DND-41 (cell line): ENCODE measurements at regions not wholly inside any gene's neighbourhood (a gene's known extent, or its start where the extent isn't known, plus 50 kb on each side); places are given as distances from the start of the nearest gene placed in this dataset.

Source experiments
- EZH2 ChIP-seq: IDR thresholded peaks from 3 replicates; pipeline ENCODE4 v1.6.1; 2012; ENCODE audit warnings: borderline replicate concordance, low read depth, mild to moderate bottlenecking, moderate library complexity, low read length, inconsistent platforms; ENCODE audit not compliant: severe bottlenecking
- TF ChIP-seq, protein P1 (sequence below): IDR thresholded peaks from 2 replicates; pipeline ENCODE4 v1.5.1; 2012; ENCODE audit warnings: borderline replicate concordance, low read length, moderate library complexity, mild to moderate bottlenecking; ENCODE audit not compliant: poor library complexity, severe bottlenecking; ENCODE audit errors: extremely low read depth

DNA sequence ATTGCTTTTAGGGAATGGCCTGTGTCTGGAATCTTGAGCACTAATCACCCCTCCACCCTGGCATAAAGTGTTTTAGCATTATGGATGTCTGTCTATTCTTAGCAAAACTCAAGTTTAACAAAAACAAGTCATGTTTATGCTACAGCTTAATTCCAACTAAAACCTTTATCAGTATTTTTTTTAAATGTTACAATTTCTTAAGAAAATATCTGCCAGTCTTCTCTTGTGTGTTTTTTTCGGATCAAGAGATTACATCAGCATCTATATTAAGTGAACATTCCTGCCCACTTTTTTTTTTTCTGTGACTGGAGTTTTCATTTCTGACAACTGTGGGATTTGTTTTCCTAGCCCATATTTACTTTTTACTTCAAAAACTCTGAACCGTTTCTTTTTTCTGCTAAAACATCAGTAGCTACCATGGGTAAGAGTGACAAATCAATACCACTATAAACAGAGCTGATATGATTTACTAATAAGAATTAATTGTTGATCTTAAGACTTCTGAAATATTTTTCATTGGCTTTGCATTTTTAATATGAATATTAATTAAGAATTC, 94.3 kb downstream of the EDN1 start:
- TF ChIP-seq, protein P1, sequence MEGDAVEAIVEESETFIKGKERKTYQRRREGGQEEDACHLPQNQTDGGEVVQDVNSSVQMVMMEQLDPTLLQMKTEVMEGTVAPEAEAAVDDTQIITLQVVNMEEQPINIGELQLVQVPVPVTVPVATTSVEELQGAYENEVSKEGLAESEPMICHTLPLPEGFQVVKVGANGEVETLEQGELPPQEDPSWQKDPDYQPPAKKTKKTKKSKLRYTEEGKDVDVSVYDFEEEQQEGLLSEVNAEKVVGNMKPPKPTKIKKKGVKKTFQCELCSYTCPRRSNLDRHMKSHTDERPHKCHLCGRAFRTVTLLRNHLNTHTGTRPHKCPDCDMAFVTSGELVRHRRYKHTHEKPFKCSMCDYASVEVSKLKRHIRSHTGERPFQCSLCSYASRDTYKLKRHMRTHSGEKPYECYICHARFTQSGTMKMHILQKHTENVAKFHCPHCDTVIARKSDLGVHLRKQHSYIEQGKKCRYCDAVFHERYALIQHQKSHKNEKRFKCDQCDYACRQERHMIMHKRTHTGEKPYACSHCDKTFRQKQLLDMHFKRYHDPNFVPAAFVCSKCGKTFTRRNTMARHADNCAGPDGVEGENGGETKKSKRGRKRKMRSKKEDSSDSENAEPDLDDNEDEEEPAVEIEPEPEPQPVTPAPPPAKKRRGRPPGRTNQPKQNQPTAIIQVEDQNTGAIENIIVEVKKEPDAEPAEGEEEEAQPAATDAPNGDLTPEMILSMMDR, result no peak
- no peak for TF ChIP-seq EZH2
